GM12864 (cell line): ENCODE measurements at regions not wholly inside any gene's neighbourhood (a gene's known extent, or its start where the extent isn't known, plus 50 kb on each side); places are given as distances from the start of the nearest gene placed in this dataset.

ENCODE experiments used
- DNase-seq: peaks from one replicate; pipeline ENCODE4 v3.0.0-alpha.2; 2011; ENCODE audit warnings: low read depth
- H3K4me3 ChIP-seq: 2 replicates; pipeline ENCODE4 v1.5.1; 2011; ENCODE audit warnings: mild to moderate bottlenecking, low read depth, low read length, control low read depth
- CTCF ChIP-seq: IDR thresholded peaks from 2 replicates; pipeline ENCODE4 v1.5.1; 2011; ENCODE audit warnings: low read depth, mild to moderate bottlenecking, moderate library complexity, low read length, control low read depth, inconsistent platforms; ENCODE audit errors: missing control alignments

GRCh38 chr2:161100211-161100895 lies 59.9 kb upstream of the TANK start:
- TF ChIP-seq CTCF, result no peak
- no peak overlapping the region for H3K4me3 ChIP-seq
- DNase-seq, result no peak

- no peak for DNase-seq
- H3K4me3 ChIP-seq, result no peak overlapping the region
- no peak for TF ChIP-seq CTCF
Measured at GRCh38 chr2:161101406-161101805, 58.8 kb upstream of the TANK start.

GRCh38 chr2:161102770-161103450 lies 57.3 kb upstream of the TANK start:
- no peak for TF ChIP-seq CTCF
- H3K4me3 ChIP-seq, result no peak overlapping the region
- DNase-seq, result no peak

- no peak for DNase-seq
- no peak for TF ChIP-seq CTCF
- H3K4me3 ChIP-seq, result no peak overlapping the region
Measured at GRCh38 chr2:161103451-161103831, 56.8 kb upstream of the TANK start.

- no peak for TF ChIP-seq CTCF
- DNase-seq, result peak; percentile 68
- H3K4me3 ChIP-seq, result peak overlapping the region; percentile 7; the same call in 1 of the 2 replicates
Measured at GRCh38 chr2:161104054-161104553, 56.1 kb upstream of the TANK start.

GRCh38 chr2:161107265-161107664 lies 53.0 kb upstream of the TANK start:
- DNase-seq, result no peak
- H3K4me3 ChIP-seq, result no peak overlapping the region
- no peak for TF ChIP-seq CTCF
